VCaP (cell line): ENCODE measurements at regions not wholly inside any gene's neighbourhood (a gene's known extent, or its start where the extent isn't known, plus 50 kb on each side); places are given as distances from the start of the nearest gene placed in this dataset.

Experiments
- H3K27ac ChIP-seq: fragments of 450-650 bp; 2 replicates; pipeline ENCODE4 v1.5.1; 2017
- TF ChIP-seq, protein P1 (sequence below): fragments of 450-650 bp; conservative IDR thresholded peaks from 2 replicates; pipeline ENCODE4 v1.5.1; 2017; ENCODE audit warnings: mild to moderate bottlenecking, moderate library complexity

GRCh38 chr6:134520181-134521115 lies 202.5 kb upstream of the SGK1 start:
- TF ChIP-seq, protein P1, sequence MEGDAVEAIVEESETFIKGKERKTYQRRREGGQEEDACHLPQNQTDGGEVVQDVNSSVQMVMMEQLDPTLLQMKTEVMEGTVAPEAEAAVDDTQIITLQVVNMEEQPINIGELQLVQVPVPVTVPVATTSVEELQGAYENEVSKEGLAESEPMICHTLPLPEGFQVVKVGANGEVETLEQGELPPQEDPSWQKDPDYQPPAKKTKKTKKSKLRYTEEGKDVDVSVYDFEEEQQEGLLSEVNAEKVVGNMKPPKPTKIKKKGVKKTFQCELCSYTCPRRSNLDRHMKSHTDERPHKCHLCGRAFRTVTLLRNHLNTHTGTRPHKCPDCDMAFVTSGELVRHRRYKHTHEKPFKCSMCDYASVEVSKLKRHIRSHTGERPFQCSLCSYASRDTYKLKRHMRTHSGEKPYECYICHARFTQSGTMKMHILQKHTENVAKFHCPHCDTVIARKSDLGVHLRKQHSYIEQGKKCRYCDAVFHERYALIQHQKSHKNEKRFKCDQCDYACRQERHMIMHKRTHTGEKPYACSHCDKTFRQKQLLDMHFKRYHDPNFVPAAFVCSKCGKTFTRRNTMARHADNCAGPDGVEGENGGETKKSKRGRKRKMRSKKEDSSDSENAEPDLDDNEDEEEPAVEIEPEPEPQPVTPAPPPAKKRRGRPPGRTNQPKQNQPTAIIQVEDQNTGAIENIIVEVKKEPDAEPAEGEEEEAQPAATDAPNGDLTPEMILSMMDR: no peak
- no peak overlapping the region for H3K27ac ChIP-seq

GRCh38 chr6:134519465-134519864 lies 201.6 kb upstream of the SGK1 start:
- H3K27ac ChIP-seq: no peak overlapping the region
- TF ChIP-seq, protein P1: no peak

DNA sequence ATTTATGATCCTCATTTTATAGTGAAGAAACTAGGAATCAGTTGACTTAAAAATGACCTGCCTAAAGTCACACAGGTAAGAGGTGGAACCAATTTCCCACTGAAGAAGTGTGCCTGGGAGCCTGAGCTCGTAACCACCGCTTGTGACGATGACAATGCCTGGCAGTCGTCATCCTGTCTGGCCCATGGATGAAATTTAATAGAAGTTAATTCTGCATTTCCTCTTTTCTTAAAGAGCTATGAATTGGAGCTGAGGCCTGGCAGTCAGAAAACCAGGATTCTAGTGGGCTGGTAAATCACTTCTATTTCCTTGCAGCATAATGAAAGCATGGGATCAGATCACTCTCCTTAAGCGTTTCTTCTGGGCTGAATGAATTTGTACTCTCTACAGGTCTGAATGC lies 200.0 kb upstream of the SGK1 start:
- TF ChIP-seq, protein P1: no peak
- no peak overlapping the region for H3K27ac ChIP-seq

- TF ChIP-seq, protein P1: no peak
- no peak overlapping the region for H3K27ac ChIP-seq
Observed at GRCh38 chr6:134517145-134517658, 199.3 kb upstream of the SGK1 start.

GRCh38 chr6:134516582-134516981 lies 198.7 kb upstream of the SGK1 start:
- H3K27ac ChIP-seq: no peak overlapping the region
- TF ChIP-seq, protein P1: no peak

GRCh38 chr6:134515986-134516385 lies 198.1 kb upstream of the SGK1 start:
- H3K27ac ChIP-seq: no peak overlapping the region
- TF ChIP-seq, protein P1: no peak

DNA sequence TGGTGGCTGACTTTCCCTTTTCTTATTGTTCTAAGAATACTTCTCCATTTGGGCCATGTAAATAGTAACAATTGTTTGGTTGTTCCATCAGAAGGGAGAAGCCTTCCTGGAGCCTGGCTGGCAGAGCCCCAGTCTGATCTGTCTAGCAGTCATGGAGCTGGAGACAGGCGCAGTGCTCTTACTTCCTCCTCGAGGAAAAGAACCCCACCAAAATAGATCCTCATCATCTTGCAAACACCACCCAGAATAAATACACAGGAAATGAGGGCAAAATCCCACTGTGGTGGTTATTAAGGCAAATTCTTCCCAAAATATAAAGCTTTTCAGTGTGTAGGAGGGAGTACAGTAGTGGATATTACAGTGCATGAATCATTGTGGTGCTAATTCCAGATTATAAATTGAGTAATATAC lies 195.1 kb upstream of the SGK1 start:
- no peak overlapping the region for H3K27ac ChIP-seq
- TF ChIP-seq, protein P1: no peak
